CD4-positive, alpha-beta T cell treated with Interleukin-17A for 1 hour (primary cell): ENCODE measurements at regions not wholly inside any gene's neighbourhood (a gene's known extent, or its start where the extent isn't known, plus 50 kb on each side); places are given as distances from the start of the nearest gene placed in this dataset.

ENCODE experiments used
- DNase-seq: peaks from one replicate; pipeline ENCODE4 v3.0.0-alpha.2; 2020

DNA sequence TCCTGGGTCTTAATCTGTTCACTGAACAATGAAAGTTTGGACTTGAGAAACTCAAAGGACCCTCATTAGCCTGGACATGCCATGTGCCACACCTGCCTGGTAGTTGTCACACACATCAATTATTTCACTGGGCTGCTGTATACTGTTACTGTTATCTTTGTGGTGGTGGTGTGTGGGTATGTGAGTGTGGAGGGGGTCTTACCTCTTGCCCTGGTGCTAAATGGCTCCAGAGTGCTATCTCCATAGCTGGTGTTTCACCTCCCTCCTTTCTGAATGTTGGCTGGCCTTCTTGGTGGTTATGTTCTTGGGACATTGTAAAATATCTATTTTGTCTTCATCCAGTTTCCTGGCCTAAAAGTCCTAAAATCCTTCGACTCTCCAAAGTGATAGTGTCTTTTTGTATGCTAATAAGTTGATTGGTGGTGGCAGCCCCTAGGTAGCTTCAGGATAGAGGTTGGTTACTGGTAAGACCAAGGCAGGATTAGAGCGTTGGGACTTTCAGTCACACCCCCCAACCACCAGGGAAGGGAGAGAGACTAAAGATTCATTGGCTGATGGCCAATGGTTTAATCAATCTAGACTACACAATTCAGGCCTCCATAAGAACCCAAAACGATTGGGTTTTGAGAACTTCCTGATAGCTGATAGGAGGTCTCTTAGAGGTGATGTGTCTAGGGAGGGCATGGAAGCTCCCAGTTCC is 328.1 kb downstream of the MYCN start:
- DNase-seq: no peak

DNA sequence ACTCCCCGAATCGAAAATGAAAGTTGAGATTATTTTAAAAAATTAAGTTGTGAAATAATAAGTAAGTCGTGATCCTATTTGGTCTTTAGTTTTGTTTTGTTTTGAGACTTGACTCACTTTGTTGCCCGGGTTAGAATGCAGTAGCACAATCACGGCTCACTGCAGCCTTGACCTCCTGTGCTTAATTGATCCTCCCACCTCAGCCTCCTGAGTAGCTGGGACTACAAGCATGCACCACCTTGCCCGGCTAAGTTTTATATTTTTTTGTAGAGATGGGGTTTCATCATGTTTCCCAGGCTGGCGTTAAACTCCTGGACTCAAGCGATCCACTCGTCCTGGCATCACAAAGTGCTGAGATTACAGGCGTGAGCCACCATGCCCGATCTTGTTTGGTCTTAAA is 326.2 kb downstream of the MYCN start:
- DNase-seq: no peak

DNA sequence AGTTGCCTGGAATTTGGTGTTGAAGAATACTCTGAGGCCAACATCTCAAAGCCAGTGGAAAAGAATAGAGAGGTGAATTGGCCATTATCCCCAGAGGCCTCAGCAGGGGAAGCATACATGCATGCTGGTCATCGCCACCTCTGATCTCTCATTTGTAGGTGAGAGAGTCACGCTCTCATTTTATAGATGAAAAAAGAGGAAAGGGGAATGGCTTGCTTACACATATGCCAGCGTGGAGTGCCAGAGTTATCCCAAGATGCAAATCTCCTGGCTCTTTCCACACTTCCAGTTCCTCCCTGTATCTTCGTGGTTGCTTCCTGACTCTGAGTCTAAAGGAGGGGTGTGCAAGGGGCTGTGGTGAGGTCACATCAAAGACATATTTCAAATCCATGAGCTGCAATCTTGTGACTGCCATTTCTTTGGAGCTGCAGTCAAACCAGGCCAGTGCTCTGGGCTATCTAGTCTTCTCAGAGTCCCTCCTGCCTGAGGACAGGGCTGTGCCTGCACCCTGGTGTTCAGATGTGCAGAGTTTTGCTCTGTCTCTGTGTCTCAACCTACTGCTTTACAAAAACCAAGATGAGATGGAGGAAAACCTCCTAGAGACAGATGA is 324.7 kb downstream of the MYCN start:
- no peak for DNase-seq

DNA sequence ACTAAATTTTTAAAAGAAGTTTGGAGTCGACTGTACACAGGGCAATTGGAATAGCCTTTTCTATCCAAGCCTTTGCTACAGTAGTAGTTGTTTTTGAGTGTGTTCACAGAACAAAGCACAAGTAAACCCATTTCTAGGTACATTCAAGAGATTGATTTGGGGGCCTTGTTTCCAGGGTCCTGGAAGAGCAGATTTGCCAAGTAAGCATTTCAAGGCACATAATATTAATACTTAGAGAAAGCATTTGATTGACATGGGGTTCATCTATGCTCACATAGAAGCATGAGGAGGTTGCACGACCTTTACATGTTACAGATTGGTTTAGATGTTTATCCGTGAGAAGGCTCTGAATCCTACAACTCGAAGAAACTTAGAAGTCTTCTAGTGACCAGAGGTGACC is 324.1 kb downstream of the MYCN start:
- no peak for DNase-seq

DNA sequence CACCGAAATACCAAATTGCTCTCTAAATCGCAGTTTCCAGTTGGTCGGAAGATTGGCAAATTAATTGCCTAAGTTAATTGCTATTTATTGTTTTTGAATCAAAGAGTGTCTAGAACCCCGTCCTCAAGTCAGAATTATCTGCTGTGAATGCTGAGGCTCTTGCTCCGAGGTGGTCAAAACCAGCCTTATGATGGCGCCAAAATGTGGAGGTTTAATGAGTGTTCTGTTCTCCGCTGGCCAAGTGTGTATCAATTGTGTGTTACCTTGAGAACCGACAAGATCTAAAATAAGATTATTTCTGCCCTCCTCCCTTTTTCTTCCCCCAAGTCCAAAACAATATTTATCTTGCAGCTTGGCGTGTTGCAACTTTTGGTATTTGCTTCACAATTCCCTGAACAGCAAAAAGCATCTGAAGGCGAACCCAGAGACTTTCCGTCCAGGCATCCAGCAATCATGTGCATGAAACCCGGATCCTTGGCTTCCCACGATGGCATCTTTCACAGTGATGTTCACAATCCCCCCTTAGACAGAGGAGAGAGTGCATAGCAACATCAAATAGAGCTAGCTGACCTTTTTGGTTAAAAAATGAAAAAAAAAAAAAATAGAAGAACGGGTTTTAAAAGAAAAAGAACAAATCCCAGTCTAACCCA is 323.0 kb downstream of the MYCN start:
- no peak for DNase-seq

DNA sequence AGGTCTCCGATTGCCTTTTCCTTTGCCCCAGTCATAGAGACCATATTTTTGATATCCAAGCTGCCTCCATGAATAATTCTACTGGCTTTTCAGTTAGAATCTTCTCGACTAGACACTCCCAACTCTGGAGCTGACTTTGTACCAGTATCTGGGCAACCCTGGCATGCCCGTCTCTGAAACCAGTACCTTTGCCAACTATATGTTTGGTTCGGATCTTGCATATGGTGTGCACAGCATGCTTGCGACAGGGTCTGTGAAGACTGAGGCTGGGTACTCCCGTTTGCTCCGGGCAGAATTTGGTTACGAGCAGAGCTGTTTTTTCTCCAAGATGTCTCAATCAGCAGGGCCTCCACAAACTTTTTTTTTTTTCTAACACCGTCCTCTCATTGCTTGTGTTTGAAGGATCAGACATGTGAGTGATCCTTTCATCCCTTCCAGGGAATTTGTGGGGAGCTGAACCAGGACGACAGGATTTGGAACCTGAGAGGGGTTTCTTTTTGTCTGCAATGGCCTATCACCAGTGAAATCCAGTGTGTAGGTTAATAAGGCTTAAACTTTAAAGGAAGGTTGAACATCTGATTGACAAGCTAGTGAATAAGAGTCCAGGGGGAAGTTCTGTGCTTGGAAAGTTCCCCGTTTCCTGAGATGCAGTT is 322.3 kb downstream of the MYCN start:
- no peak for DNase-seq

DNA sequence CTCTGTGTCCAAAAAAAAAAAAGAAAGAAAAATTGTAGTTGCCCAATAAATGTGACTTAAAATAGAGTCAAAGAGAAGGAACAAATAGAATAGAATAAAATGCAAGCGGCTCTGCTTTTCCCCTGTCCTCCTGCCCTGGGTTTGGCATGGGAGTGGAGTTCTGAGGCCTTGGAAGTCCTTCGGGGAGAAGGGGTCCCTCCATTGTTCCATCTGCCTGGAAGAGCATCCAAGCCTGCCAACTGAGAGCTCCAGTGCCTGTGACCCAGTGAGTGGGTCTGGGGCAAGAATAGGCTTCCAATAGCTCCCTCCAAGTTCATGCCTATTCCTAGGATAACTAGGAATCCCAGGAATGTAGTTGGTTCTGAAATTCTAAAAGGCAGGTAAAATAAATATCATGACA is 321.4 kb downstream of the MYCN start:
- no peak for DNase-seq

DNA sequence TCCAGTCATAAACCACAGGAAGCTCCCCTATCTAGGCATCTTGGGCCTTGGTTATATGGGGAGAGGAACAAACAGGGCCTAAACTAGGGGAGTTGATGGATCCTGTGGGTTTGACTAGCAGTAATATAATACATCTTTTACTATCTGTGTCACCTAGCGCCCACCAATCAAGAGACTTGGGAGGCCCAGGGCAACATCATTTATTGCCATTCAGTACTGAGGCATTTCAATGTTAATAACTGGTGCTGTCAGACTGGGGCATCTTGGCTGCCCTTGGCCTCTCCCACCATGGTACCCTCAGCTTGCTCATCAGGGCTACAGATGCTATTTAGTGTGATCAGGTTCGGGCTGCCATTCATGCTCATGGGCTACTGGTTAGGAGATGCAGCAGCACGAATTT is 320.7 kb downstream of the MYCN start:
- DNase-seq: no peak

DNA sequence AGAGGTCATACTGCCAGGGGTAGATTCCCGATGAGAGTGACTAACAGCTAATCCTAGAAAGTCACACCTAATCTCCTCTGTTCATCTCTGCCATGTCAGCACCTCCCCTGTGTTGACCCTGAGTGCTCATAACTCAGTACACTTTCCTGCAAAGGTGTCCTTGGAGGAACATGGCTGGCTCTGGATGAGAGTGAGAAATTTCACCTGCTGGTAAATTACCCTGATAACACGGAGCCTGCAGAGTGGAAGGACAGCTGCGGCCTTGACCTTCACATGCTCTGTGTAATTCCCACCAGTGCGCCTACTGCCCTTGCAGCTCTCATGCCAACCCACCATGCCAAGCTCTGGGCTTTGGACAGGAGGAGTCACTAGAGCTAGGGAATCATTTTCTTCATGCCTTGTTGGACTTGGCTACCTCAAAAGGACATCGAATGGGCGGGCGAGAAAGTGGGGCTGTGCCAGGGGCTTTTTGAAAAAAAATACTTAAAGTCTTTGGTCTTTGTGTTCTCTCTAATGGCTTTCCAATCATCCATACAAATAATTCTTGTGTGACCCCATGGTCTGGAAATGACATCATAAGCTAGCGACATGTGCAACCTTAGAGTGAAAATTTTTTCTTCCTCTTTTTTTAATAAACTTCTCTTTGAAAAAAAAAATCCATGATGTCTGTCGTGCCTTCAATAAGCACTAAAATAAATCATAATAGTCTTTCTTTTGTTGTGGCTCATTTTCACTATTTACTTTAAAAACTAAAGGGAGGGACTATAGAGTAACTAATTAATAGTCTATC is 319.9 kb downstream of the MYCN start:
- no peak for DNase-seq

DNA sequence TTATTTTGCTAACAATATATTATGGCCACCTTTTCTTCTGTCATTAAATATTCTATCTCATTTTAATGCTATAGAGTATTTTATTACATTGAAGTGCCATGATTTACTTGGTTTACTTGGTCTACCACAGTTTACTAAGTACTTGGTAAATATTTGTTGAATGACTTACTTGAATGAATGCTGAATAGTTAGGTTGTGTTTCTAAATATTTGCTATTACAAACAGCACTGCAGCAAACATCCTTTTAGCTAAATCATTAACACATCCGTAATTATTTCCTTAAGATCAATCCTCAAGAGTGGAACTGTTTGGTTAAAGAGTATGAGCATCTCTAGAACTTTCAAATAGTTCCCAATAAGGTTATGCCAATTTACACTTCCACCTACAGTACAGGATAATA is 318.7 kb downstream of the MYCN start:
- DNase-seq: no peak

DNA sequence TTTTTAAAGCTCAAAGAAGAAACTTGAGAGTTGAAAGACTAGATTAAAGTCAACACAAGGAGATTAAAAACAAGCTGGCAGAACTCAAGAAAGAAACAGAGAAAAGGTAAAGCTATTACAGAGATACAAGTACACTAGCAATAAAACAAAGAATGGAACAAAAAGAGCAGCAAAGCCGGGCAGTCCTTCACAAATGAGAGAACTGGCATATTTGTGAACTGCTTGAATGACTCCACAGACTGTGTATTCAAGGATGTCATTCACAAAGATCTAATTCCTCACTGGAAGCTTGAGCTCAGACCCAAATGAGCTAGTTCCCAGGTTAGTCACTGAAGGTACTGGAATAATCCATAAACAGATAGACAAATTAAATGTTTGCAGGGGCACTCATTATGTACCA is 318.0 kb downstream of the MYCN start:
- DNase-seq: no peak

DNA sequence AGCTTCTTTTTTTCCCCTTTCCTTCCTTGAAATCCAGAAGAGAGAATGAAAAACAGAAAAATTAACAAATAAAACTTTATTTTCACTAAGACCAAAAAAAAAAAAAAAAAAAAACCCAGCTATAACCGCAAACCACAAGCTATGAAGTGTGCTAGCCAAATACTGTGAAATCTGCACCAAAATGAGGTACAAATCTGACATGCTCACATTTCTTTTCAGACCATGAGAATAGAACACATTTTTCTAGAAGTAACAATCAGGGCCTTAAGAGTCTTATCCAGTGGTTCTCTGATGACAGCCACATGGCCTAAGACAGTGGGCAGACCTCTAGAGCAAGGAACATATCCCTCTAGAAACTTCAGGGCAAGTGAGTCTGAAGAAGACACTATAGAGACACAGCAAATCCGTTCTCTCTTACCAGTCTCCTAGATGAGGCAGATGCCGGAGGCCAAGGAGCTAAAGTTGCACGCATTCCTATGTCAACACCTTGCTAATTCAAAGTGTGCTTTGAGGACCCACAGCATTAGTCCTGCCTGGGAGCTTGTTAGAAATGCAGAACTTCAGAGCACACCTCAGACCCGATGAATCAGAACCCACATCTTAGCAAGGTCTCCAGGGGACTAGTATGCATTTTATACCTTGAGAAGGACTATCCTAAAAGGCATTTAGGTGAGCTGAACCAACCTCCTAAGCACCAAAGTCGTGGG is 317.1 kb downstream of the MYCN start:
- DNase-seq: no peak

DNA sequence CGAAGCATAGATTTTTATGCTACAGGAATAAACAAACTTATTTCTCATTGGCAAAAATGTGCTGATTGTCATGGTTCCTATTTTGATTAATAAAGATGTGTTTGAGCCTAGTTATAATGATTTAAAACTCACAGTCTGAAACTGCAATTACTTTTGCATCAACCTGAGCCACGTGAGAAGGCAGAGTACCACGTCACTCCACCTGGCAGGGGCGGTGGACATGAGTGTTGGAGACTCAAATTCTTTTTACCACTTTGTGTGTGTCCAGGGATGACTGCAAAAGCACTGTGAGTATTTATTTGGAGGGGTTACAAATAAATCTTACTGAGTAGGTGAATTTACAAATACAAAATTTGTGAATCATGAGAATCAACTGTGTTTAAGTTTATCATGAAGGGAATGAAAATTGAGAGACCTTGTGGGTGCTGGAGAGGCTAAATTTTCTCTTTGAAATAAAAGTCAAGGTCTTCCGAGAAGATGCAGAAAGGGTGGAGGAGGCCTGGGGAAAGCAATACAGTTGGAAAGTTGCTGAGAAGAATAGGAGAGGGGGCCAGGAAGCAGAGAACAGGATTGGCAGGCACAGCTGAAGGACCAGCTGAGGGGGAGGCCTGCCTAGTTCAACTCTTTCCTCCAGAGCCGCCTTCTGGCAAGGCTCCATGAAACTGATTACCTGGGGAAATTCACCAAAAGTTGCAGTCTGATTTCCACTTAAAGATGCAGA is 316.4 kb downstream of the MYCN start:
- no peak for DNase-seq

DNA sequence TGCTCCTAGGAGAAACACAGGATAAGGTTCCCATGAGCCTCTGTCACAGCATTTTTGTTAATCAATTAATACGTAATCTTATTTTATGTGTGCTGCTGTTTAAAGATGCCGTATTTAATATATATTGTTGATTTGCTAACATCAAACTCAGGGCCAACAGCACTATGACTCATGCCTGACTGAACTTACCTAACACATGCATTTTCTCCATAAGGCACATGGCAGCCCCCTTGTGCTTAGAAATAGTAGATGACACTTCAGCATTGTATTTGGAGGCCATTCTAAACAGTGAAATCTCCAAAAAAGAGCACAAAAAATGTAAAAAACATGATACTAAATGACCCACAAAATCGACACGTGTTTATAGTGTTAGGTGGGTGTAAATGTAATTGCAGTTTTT is 314.8 kb downstream of the MYCN start:
- DNase-seq: no peak

DNA sequence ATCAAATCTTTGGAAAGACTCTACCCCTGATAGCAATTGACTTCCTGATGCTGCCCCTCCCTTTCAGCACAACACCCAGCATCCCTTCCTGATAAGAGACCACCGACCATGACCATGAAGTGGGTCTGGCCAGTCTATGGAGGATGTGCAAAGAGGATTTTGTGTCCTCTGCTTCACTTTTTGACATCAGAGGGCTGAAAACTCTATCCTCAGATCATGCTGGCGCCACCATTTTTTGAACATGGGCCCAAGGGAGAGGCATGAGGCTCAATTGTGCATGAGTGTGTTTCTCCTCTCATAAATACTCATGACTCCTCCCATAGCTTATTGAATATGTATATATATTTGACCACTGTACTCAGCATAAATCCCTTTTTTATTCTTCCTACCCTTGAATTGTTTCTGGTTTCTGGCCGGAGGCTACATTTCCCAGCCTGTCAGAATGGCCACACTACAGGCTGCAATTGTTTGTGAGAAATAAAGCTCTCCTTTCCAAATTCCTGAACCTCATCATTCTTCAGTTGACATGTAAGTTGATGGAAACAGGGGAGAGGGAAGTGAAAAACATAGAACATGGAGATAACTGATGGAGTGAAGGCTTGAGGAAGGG is 314.1 kb downstream of the MYCN start:
- DNase-seq: no peak

DNA sequence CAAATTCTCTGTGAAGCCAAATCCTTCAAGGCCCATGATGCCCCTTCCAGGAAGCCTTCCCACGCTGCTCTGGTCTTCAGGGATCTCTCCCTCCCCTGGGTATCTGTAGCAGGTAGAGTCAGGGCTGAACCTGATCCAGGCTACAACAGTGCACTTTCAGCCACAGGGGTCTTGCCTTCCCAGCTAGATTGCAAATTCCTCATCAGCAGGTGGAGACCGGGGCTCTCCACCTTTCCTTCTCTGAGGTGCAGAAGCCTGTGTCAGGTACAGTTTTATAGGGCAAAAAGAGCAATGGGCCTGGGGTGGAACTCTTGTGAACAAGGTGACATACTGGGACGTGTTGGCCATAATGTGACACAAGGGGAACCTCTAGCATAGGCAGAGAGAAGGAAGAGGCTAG is 312.9 kb downstream of the MYCN start:
- DNase-seq: no peak

DNA sequence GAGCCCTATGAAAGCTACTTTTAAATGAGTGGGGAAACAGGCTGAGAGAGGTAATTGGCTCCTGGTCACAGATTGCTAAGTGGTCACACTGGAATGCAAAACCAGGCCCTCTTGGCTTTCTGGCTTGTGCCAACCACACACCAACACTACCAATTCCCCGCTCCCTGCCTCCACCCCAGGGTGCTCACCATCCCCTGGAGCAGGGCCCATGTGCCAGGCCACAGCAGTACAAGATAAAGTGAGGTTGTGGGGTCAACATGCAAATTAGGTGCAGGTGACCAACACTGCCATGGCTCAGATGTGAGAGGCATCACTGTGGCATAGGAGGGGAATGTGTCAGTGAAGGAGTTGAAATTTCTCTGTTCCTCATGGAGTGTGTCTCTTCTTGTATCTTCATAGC is 312.5 kb downstream of the MYCN start:
- DNase-seq: no peak

DNA sequence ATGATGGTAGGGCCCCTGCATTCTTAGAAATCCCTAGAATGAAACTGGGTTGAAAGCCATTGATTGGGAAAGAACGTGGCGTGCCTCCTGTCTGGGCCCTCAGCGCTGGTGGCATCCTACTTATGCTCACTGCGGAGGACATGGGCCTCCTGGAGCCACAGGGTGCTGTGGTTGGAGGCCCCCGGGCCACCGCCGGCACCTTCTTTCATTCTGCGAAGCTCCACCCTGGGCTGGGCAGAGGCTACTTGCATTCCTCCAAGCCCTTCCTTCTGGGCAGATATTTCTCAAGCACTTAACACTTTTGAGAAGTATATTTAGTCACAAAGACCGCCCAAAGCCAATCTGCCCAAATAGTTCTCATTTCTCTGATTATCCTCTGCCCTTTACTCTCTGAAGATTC is 311.9 kb downstream of the MYCN start:
- DNase-seq: no peak

DNA sequence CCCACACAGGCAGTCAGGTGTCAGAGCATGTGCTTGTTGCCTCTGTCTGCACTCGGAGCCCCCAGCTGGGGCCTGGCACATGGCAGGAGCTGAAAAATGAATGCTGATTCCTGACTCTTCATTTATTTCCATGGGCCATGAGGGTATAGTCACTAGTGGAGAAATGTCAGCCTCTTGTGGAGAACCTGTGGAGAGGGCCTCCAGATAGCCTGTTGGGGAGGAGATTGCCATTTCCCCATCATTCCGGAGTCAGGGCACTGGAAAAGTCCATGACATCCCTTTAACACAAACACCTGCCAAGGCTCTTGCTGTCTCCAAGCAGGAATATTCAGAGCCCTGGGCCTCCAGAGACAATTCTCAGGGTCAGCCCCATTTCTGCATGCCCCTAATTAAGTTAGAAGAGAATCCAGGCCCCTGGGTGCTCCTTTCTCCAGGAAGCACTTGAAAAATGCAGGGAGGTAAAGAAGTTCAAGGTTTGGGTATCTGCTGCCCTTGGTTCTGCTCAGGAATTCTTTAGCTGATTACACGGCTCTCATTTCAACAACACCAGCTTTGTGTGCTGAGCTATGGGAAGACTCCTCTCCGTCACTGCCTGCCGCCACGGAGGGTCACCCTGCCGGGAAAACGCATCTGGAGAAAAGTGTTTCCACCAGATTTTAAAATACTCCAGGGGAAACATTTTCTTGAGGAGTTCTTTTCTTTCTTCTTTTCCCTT is 311.3 kb downstream of the MYCN start:
- DNase-seq: no peak

DNA sequence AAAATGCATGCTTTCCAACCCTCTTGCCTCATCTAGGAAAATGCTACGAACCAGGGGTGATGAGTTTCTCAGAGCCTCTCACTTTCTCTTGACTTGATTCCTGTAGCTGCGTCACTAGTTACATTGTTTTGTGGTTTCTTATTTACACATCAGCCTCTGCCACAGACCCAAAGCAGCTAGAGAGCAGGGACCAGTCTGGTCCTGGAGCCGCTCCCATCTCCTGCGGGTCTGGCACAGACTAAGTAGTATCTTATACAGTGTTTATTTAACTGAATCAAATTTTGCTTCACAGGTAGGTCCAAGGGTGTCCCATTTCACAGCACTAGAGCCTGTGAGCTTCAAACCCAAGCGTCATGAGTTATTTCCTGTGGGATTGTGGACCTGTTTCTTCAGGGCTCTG is 310.5 kb downstream of the MYCN start:
- DNase-seq: no peak

DNA sequence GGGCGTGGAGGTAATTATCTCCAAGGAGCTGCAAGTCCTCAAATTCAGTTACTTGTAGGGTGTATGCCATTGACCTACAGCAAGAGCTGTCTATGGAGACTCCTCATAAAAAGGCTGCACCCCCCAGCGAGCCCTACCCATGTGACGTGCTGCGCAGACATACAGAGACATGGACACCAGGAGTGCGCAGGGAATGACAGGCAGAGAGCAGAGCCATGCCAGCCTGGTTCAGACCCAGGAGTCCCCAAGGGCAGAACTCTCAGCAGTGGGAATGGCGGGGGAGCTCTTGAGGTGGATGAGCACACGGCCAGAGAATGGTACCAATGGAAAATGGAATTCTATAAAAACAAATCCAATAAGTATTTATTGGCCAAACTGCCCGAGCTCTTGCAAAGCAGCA is 310.1 kb downstream of the MYCN start:
- DNase-seq: no peak
